NCI-H460 (cell line): ENCODE measurements at regions not wholly inside any gene's neighbourhood (a gene's known extent, or its start where the extent isn't known, plus 50 kb on each side); places are given as distances from the start of the nearest gene placed in this dataset.

ENCODE experiments used
- DNase-seq: peaks from one replicate; pipeline ENCODE4 v3.0.0-alpha.2; 2016; ENCODE audit warnings: low read depth; ENCODE audit errors: extremely low read depth

DNA sequence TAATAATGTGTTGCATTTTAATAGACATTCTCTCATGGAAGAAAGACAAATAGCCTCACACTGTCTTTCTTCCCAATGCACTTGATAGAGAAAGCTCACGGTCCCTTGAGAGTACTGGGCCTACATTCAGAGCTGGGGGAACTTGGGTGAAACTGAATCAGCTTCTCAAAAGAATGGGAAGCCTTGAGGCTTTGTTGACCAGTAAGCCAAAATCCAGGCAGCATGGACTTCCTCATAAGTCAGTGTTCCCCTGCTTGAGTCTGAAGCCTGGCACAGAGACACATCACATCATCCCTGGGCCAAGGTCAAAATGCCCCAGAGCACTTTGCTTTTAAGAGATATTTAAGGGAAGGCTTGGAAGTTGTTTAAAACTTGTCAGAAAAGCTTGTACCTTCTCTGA, 302.2 kb upstream of the SALL1 start:
- DNase-seq, result no peak

DNA sequence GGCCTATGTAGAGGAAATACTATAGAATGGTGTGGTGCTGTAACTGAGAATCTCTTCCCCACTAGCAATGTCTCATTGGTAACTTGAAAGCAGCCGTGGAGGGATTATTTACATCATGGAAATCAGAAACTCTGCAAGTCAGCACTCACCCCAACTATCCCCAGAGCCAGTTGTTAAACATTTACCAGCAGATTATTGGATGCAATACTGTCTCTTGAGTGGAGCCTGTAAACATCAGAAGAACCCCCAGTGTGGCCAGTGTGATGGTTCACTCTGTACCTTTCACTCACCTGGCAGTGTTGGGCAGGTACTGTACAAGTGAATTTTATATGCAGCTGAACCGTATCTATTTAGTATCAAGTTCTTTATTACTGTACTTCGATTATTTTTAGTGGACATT, 299.8 kb upstream of the SALL1 start:
- DNase-seq, result no peak

- DNase-seq, result no peak
Observed at GRCh38 chr16:51450376-51450775, 299.3 kb upstream of the SALL1 start.

- no peak for DNase-seq
Observed at GRCh38 chr16:51449441-51449840, 298.4 kb upstream of the SALL1 start.

GRCh38 chr16:51445250-51445649, 294.2 kb upstream of the SALL1 start:
- DNase-seq, result no peak

DNA sequence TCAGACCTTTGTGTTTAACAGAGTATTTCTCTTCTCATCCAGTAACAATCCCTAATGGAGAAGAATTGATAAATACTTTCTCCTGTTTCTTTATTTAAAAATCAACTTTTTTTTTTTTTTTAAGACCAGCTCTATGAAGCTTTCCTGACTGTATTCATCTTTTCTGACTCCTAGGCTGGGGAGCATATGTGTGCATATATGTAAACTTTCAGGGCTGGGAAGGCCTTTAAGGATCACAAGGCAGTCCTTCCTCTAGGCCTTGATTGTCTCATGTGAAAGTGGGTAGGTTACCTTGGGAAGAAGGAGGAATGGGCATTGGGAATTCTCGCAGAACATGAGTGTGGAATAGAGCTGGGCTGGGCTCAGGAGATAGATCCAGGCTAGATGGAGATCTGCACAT, 292.9 kb upstream of the SALL1 start:
- no peak for DNase-seq

- no peak for DNase-seq
Observed at GRCh38 chr16:51442141-51442870, 291.2 kb upstream of the SALL1 start.

DNA sequence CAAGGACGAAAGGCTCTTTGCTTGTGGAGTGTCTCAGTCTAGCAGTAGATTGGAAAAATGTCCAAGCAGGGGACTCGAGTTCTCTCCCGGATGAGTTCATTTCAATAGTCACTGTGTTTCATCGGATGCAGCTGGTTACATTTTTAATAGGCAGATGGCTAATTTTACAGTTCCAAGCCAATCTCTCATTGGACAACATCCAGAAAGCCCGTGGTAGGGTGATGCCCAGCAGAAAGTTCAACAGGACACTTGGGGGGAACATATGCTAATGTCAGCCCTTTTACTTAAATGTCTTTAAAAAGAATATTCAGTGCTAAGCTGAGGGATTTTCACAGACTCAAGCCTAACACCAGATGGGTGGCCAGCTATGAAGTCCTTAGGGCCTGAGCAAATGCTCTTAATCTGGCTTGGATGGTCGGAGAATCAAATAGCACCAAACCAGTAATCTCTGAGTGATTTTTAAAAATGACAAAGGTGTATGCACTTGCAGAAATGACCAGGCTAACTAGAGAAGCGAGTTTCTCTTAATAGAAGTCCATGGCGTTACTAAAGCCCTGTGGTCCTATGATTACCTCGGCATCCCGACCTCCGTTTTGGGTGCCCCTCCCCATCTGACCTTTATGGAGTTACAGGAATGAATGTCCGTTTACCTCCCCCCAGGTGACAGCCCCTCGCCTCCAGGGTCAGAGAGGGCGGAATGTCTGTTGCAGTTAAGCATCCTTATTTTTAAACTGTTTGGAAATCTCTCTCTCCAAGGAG, 289.2 kb upstream of the SALL1 start:
- DNase-seq, result no peak

- no peak for DNase-seq
Observed at GRCh38 chr16:51439271-51439670, 288.2 kb upstream of the SALL1 start.

DNA sequence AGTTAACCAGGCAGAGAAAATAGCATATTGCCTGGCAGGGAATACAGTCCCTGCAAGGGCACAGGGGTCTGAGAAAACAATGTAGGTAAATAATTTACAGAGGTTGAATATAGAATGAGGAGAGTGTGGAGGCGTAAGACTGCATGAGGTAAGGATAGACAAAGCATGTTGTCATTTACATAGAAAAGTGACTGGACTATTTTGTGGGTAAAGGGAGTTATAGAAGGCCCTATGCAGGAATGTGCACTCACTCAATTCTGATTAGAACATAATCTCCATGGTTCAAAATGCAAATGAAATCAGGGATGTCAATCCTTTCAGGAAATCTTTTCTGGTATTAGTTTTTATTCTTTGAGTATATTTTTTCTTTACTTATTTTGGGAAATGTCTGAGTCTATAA, 285.7 kb upstream of the SALL1 start:
- no peak for DNase-seq

GRCh38 chr16:51434567-51435198, 283.6 kb upstream of the SALL1 start:
- DNase-seq, result no peak

DNA sequence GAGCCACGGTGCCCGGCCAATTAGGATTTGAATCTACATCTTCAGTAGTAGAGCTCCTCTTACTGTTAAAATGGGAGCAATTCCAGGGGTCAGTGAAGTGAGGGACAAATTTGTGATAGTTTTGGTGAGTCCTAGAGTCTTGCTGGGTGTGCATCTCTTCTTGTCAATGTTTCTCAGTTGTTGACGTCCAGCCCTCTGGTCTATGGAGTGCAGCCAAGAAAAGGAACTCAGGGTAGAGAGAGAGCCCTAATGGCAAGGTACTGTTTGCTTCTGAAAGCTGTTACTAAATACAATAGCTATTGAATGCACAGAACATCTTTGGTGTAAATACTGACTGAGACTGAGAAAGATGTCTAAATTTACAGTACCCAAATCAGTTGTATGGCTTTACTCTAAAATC, 282.5 kb upstream of the SALL1 start:
- no peak for DNase-seq

- DNase-seq, result no peak
Observed at GRCh38 chr16:51431517-51432241, 280.6 kb upstream of the SALL1 start.

DNA sequence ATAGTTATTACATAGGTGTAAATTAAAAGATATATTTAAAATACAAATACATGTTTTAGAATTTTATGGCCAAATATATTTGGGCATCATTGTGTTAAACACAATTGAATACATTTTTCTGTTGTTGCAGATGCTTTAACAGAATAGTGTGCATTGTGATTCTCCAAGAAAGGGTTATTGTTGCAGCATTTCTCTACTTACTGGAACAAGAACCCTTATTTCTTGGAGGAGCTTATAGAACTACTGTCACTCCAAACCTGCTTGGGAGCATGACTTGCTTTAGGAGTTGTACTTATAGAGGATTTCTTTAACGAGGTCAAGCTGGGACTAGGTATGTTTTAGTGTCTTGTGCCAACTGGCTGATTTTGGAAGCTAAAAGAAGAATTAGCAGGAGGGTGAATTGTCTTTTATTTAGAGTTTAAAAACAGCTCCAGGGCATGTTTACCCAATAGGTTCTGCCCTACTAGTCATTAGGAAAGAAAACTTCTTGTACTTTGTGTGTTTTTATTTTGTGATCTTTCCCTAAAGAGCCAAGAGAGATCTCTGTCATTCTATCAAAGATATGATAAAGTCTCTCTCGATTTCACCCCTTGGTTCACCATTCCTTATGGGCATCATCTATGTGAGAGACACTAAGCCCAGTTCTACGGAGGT, 279.8 kb upstream of the SALL1 start:
- DNase-seq, result no peak

DNA sequence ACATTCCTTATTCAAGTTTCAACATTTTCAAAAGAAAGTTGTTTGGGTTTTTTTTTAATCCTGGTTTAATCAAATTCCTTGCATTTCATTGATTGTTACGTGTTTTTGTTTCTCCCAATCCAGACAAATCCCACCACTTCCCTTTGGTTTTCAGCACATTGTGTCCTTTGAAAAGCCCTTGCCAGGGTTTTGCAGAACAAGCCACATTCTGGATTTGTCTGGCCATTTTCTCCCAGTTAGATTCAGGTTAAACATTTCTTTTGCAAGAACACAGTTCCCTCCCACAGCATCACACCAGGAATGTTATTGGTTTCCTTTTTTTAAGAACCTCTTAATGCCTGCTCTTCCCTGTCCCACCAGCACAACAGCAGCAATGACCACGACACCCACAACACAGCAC, 278.0 kb upstream of the SALL1 start:
- no peak for DNase-seq

DNA sequence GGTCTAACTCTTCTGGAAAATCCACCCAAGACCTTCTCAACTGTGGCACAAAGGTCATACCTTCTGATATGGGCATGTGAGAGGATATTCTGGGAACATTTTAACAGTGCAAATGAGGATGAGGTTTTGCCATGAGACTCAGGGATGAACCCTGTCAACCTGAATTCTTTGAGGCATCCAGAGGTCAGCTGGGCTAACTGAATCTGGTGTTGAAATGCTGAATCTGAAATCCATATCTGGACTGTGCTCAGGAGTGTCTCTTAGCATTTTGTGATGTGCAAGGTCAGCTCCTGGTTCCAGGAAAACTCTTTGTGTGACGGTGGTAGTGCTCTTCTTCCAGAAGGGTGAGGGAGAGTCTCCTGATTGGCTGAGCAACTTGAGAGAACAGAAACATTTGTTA, 276.0 kb upstream of the SALL1 start:
- no peak for DNase-seq

GRCh38 chr16:51426276-51426675, 275.2 kb upstream of the SALL1 start:
- no peak for DNase-seq

DNA sequence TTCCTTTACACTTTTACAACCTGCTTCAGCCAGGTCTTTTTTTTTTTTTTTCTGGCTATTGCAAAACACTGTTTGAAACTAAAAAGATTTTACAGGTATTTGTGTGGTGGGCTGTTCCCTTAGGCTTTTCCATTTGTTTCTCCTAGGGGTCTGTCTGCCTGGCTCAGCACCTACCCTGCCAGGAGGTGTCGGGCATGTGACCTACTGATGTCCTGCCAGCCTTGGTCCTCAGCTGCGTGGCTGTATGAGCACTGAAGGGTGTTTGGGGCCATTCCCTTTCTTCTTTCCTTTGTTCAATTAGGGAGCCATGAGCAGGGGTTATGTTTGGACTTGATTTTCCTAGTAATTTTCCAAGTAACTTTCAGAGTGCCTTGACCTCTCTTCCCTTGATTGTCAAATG, 269.2 kb upstream of the SALL1 start:
- DNase-seq, result no peak

GRCh38 chr16:51419768-51420167, 268.7 kb upstream of the SALL1 start:
- no peak for DNase-seq

DNA sequence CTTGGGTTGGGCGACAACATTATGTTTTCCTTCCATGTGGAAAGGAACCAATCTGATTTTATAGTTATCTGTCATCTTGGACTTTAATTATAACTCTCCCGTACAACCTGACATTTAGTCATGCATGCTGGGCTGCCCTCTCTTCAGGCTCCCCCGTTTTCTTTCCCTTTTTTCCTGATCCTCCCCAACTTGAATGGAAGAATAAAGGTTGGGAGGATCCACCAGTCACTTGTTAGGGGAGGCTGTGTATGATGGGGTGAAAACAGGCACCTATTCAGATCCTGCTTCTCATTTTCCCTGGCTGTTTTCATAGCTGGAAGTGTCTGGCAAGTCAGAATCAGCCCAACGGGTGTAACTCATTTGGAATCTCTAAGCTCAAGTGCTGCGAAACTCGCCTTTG, 267.2 kb upstream of the SALL1 start:
- DNase-seq, result no peak

DNA sequence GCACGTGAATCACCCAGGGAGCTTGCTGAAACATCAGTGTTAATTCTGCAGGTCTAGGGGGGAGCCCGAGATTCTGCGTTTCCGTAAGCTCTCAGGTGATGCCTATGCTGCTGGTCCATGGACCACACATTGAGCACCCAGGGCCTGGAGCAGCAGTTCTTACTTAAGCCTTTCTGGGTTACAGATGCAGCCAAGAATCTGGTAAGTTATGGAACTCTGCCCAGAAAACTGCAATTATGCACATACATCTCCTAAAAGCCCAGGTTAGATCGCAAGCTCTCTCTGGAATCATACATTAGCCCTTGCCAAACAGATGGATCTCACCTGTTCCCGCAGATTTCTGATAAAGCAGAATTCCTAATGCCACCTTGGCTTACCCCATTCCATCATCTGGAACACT, 265.9 kb upstream of the SALL1 start:
- no peak for DNase-seq
